CD4-positive, alpha-beta T cell (primary cell): ENCODE measurements at regions not wholly inside any gene's neighbourhood (a gene's known extent, or its start where the extent isn't known, plus 50 kb on each side); places are given as distances from the start of the nearest gene placed in this dataset.

ENCODE experiments used
- ATAC-seq: fragments of 200-7000 bp; cut with Tn5 transposase; one replicate; pipeline ENCODE4 v1.10.0; 2022; ENCODE audit warnings: mild to moderate bottlenecking; ENCODE audit not compliant: poor library complexity
- CTCF ChIA-PET: fragments of 350-600 bp; sonication (Branson Sonifier 250); formaldehyde crosslinking; loops from one replicate; lab custom pipeline; 2021; ENCODE audit warnings: antibody characterized with exemption, inconsistent platforms; lab: Charles Lee
- POLR2A ChIA-PET: fragments of 350-600 bp; sonication (Branson Sonifier 250); formaldehyde crosslinking; loops from one replicate; lab custom pipeline; 2021; ENCODE audit warnings: antibody characterized with exemption, inconsistent platforms; lab: Charles Lee
- DNase-seq, 14 experiments: peaks; one replicate each; pipeline ENCODE4 v3.0.0-alpha.2; 2013 to 2020; ENCODE audit warnings: mixed read lengths in 2 of 14
- H3K27ac ChIP-seq, 2 donors: one replicate each; pipeline versions ENCODE4 v1.5.1 to v1.7.0; 2013; ENCODE audit warnings: low read length in 2 of 2, low read depth in 1 of 2, mild to moderate bottlenecking in 1 of 2
- H3K27me3 ChIP-seq, 2 experiments: 1 replicate in 1 of 2; 2 replicates in 1 of 2; pipeline versions ENCODE4 v1.6.1 to v1.7.0; 2013; ENCODE audit warnings: low read length in 2 of 2, control low read depth in 1 of 2, mild to moderate bottlenecking in 1 of 2, moderate library complexity in 1 of 2; ENCODE audit not compliant: insufficient read depth in 2 of 2, control insufficient read depth in 1 of 2
- H3K36me3 ChIP-seq: one replicate; pipeline ENCODE4 v1.6.1; 2013; ENCODE audit warnings: low read length, control low read depth; ENCODE audit not compliant: insufficient read depth
- H3K4me1 ChIP-seq: one replicate; pipeline ENCODE4 v1.6.1; 2013; ENCODE audit warnings: low read length, control low read depth; ENCODE audit not compliant: insufficient read depth
- H3K4me3 ChIP-seq: one replicate; pipeline ENCODE4 v1.5.1; 2013; ENCODE audit warnings: mild to moderate bottlenecking, low read length, moderate library complexity
- H3K9me3 ChIP-seq, 2 experiments: 1 replicate in 1 of 2; 2 replicates in 1 of 2; pipeline versions ENCODE4 v1.6.1 to v1.7.0; 2013; ENCODE audit warnings: low read length in 2 of 2, mild to moderate bottlenecking in 2 of 2, control low read depth in 1 of 2, moderate library complexity in 1 of 2; ENCODE audit not compliant: control insufficient read depth in 1 of 2, insufficient read depth in 1 of 2
- H3K27ac Mint-ChIP-seq: one replicate; pipeline ENCODE4 v1.8.0; 2020; ENCODE audit warnings: mixed read lengths
- H3K27me3 Mint-ChIP-seq: one replicate; pipeline ENCODE4 v1.8.0; 2021; ENCODE audit warnings: mixed read lengths
- H3K36me3 Mint-ChIP-seq: one replicate; pipeline ENCODE4 v1.8.0; 2021; ENCODE audit warnings: low read depth, mixed read lengths
- H3K4me1 Mint-ChIP-seq: one replicate; pipeline ENCODE4 v1.8.0; 2021; ENCODE audit warnings: low read depth, mixed read lengths
- H3K4me3 Mint-ChIP-seq: one replicate; pipeline ENCODE4 v1.8.0; 2020; ENCODE audit warnings: mild to moderate bottlenecking, mixed read lengths
- H3K9me3 Mint-ChIP-seq: one replicate; pipeline ENCODE4 v1.8.0; 2020; ENCODE audit warnings: mixed read lengths
- CTCF ChIP-seq: fragments of 200-600 bp; IDR thresholded peaks from one replicate; pipeline ENCODE4 v1.8.0; 2022; ENCODE audit warnings: antibody characterized with exemption, mild to moderate bottlenecking
- intact Hi-C, 2 experiments: fragments of 100-400 bp; cut with DNase I in 1 of 2; cut with micrococcal nuclease in 1 of 2; formaldehyde crosslinking; loops; one replicate each; pipeline versions ENCODE4 v1.15.1 to v1.9.0; 2023 to 2025; cut with DNase I, micrococcal nuclease

- intact Hi-C loops = no loop called here
- Mint-ChIP-seq H3K9me3 (peaks cover 2% of the 10 kb centered on the region), H3K27ac (no peak overlapping the region), H3K36me3 (no peaks in the 10 kb centered on the region), H3K27me3 (peaks cover 12% of the 10 kb centered on the region), H3K4me1 (no peaks in the 10 kb centered on the region), H3K4me3 (no peak overlapping the region)
- no peak overlapping the region for H3K27ac ChIP-seq
- no peaks in the 10 kb centered on the region for H3K27me3 ChIP-seq
- TF ChIP-seq CTCF = no peak
- DNase-seq (no peak), ATAC-seq (no peak)
- ChIA-PET POLR2A (no interaction called here), CTCF (no interaction called here)
- H3K36me3 ChIP-seq = no peaks in the 10 kb centered on the region
- H3K4me3 ChIP-seq = no peak overlapping the region
- no peaks in the 10 kb centered on the region for H3K4me1 ChIP-seq
- no peaks in the 10 kb centered on the region for H3K9me3 ChIP-seq
Observed at GRCh38 chr3:132818251-132818650, 96.0 kb upstream of the NPHP3 start.

- DNase-seq (no peak), ATAC-seq (no peak)
- H3K4me1 Mint-ChIP-seq = no peaks in the 10 kb centered on the region
- POLR2A ChIA-PET = no interaction called here
- no peaks in the 10 kb centered on the region for H3K27me3 ChIP-seq
- H3K27ac Mint-ChIP-seq = no peak overlapping the region
- H3K27ac ChIP-seq = no peak overlapping the region
- TF ChIP-seq CTCF = no peak
- no peaks in the 10 kb centered on the region for H3K9me3 ChIP-seq
- H3K4me1 ChIP-seq = no peaks in the 10 kb centered on the region
- H3K27me3 Mint-ChIP-seq = peaks cover 15% of the 10 kb centered on the region
- intact Hi-C loops = no loop called here
- H3K4me3 ChIP-seq = no peak overlapping the region
- H3K36me3 Mint-ChIP-seq = no peaks in the 10 kb centered on the region
- H3K4me3 Mint-ChIP-seq = no peak overlapping the region
- CTCF ChIA-PET = no interaction called here
- H3K9me3 Mint-ChIP-seq = peaks cover 4% of the 10 kb centered on the region
- H3K36me3 ChIP-seq = no peaks in the 10 kb centered on the region
Observed at GRCh38 chr3:132817646-132818177, 95.5 kb upstream of the NPHP3 start.

- H3K27me3 ChIP-seq = no peaks in the 10 kb centered on the region
- POLR2A ChIA-PET = no interaction called here
- H3K9me3 ChIP-seq = no peaks in the 10 kb centered on the region
- no peak for ATAC-seq
- no peaks in the 10 kb centered on the region for H3K4me1 Mint-ChIP-seq
- H3K4me3 Mint-ChIP-seq = no peak overlapping the region
- no peaks in the 10 kb centered on the region for H3K36me3 Mint-ChIP-seq
- H3K9me3 Mint-ChIP-seq = no peaks in the 10 kb centered on the region
- no peak for DNase-seq
- H3K27me3 Mint-ChIP-seq = no peaks in the 10 kb centered on the region
- no peaks in the 10 kb centered on the region for H3K36me3 ChIP-seq
- H3K27ac ChIP-seq = no peak overlapping the region
- intact Hi-C loops = no loop called here
- H3K4me3 ChIP-seq = no peak overlapping the region
- TF ChIP-seq CTCF = no peak
- CTCF ChIA-PET = no interaction called here
- H3K4me1 ChIP-seq = no peaks in the 10 kb centered on the region
- no peak overlapping the region for H3K27ac Mint-ChIP-seq
Observed at GRCh38 chr3:132805071-132805470, 82.9 kb upstream of the NPHP3 start.
